Vagina (tissue), 2 donors: ENCODE measurements at regions not wholly inside any gene's neighbourhood (a gene's known extent, or its start where the extent isn't known, plus 50 kb on each side); places are given as distances from the start of the nearest gene placed in this dataset.

Source experiments
- CTCF ChIP-seq, 3 experiments: fragments of 450-650 bp in 2 of 3; fragments of 200-600 bp in 1 of 3; sonication (generic) in 1 of 3; IDR thresholded peaks; one replicate each; pipeline ENCODE4 v1.5.1; 2017 to 2019; ENCODE audit warnings: antibody characterized with exemption in 3 of 3, mild to moderate bottlenecking in 2 of 3, moderate library complexity in 2 of 3
- POLR2A ChIP-seq, 2 donors: fragments of 450-650 bp; IDR thresholded peaks; one replicate each; pipeline ENCODE4 v1.6.1; 2017; ENCODE audit warnings: antibody characterized with exemption in 2 of 2, mild to moderate bottlenecking in 2 of 2, moderate library complexity in 2 of 2

- TF ChIP-seq POLR2A (IDR thresholded peaks at IDR 0.05) (no peak), CTCF (IDR thresholded peaks at IDR 0.05) (no peak)
These were observed 61.9 kb upstream of the DOCK9 start for GRCh38 chr13:99039718-99040280.
